Transverse colon (tissue), 4 donors: ENCODE measurements at regions not wholly inside any gene's neighbourhood (a gene's known extent, or its start where the extent isn't known, plus 50 kb on each side); places are given as distances from the start of the nearest gene placed in this dataset.
"Not testable (repeated sequence)": the region's sequence is repeated elsewhere in the genome, so short reads cannot be mapped to it uniquely, and the experiment has no call there.

Experiments used
- DNase-seq: peaks from one replicate; pipeline ENCODE4 v3.0.0-alpha.2; 2019
- H3K27ac ChIP-seq, 4 donors: fragments of 200-600 bp; sonication (generic); 2 replicates each; pipeline ENCODE4 v1.5.1; 2016 to 2018; ENCODE audit warnings: inconsistent platforms in 4 of 4
- H3K27me3 ChIP-seq: fragments of 200-600 bp; sonication (generic); 2 replicates; pipeline ENCODE4 v1.5.1; 2017; ENCODE audit warnings: inconsistent platforms
- H3K36me3 ChIP-seq, 4 donors: fragments of 200-600 bp; sonication (generic); 2 replicates each; pipeline ENCODE4 v1.5.1; 2017 to 2019; ENCODE audit warnings: inconsistent platforms in 4 of 4
- H3K4me1 ChIP-seq, 4 donors: fragments of 200-600 bp; sonication (generic); 2 replicates each; pipeline ENCODE4 v1.5.1; 2017 to 2020; ENCODE audit warnings: inconsistent platforms in 4 of 4
- H3K4me3 ChIP-seq, 4 donors: fragments of 200-600 bp; sonication (generic); 1 replicate in 1 of 4; 2 replicates in 3 of 4; pipeline versions ENCODE4 v1.5.1 to v1.6.1; 2017 to 2019; ENCODE audit warnings: inconsistent platforms in 4 of 4
- H3K9me3 ChIP-seq, 2 donors: fragments of 200-600 bp; sonication (generic); 2 replicates each; pipeline ENCODE4 v1.5.1; 2017 to 2019; ENCODE audit warnings: inconsistent platforms in 2 of 2
- POLR2A ChIP-seq: fragments of 450-650 bp; IDR thresholded peaks from one replicate; pipeline ENCODE4 v1.6.1; 2016; ENCODE audit warnings: antibody characterized with exemption, mild to moderate bottlenecking, moderate library complexity
- POLR2AphosphoS5 ChIP-seq, 3 donors: sonication (generic); formaldehyde crosslinking; IDR thresholded peaks; one replicate each; pipeline ENCODE4 v1.6.1; 2016; ENCODE audit warnings: antibody characterized with exemption in 3 of 3
- WGBS, 2 donors: methylation state at CpG; one replicate each; pipeline ENCODE4 v1.1.5; 2018; ENCODE audit warnings: low coverage in 1 of 2; 5-methylcytosine and 5-hydroxymethylcytosine counted together
- in situ Hi-C, 4 donors: fragments of 200-750 bp; cut with MboI; loops; one replicate each; pipeline versions ENCODE4 v1.15.0 to v1.15.1; 2017; ENCODE audit warnings: low sequenced_read_pairs in 3 of 4, low pct_ligation_motif_present in 1 of 4, low pct_unique_long_range_greater_than_20kb in 1 of 4
- intact Hi-C: fragments of 100-400 bp; cut with DNase I; formaldehyde crosslinking; loops from one replicate; pipeline ENCODE4 v1.15.1; 2023; ENCODE audit warnings: low total_unique reads

GRCh38 chr2:89537862-89538261 is 846.4 kb downstream of the RPIA start:
- intact Hi-C loops, H3K9me3 ChIP-seq, in situ Hi-C loops, H3K27ac ChIP-seq, H3K36me3 ChIP-seq, DNase-seq, H3K4me1 ChIP-seq, H3K27me3 ChIP-seq, H3K4me3 ChIP-seq: not testable (repeated sequence)
- WGBS, 2 donors: no CpG with 5 or more reads among the region's 14 CpGs

GRCh38 chr2:89544110-89544509 is 852.6 kb downstream of the RPIA start:
- H3K4me3 ChIP-seq, intact Hi-C loops, H3K27ac ChIP-seq, H3K9me3 ChIP-seq, H3K4me1 ChIP-seq, DNase-seq, in situ Hi-C loops, H3K36me3 ChIP-seq, H3K27me3 ChIP-seq: not testable (repeated sequence)
- 90% methylated on average over 5 of the region's 8 CpGs; no CpG with 5 or more reads in 1 of the 2 donors for WGBS, 2 donors

DNA sequence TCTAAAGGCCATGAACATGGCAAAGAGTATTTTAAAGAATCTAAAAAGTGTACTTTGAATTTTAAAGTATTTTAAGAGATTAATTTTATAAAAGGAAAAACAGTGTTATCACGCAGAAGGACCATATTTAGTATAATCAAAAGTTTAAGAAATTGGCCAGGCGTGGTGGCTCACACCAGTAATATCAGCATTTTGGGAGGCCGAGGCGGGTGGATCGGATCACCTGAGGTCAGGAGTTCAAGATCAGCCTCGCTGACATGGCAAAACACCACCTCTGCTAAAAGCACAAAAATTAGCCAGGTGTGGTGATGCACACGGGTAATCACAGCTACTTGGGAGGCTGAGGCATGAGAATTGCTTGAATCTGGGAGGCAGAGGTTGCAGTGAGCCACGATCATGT is 887.7 kb downstream of the RPIA start:
- H3K27ac ChIP-seq, H3K9me3 ChIP-seq, H3K36me3 ChIP-seq, H3K4me1 ChIP-seq, in situ Hi-C loops, DNase-seq, intact Hi-C loops, H3K4me3 ChIP-seq, H3K27me3 ChIP-seq: not testable (repeated sequence)
- 83% methylated on average over 5 of the region's 8 CpGs; no CpG with 5 or more reads in 1 of the 2 donors for WGBS, 2 donors

GRCh38 chr2:89582816-89583215 is 891.3 kb downstream of the RPIA start:
- intact Hi-C loops, H3K4me3 ChIP-seq, H3K27ac ChIP-seq, H3K4me1 ChIP-seq, H3K9me3 ChIP-seq, H3K36me3 ChIP-seq, in situ Hi-C loops, H3K27me3 ChIP-seq, DNase-seq: not testable (repeated sequence)
- no CpG with 5 or more reads among the region's 17 CpGs for WGBS, 2 donors

DNA sequence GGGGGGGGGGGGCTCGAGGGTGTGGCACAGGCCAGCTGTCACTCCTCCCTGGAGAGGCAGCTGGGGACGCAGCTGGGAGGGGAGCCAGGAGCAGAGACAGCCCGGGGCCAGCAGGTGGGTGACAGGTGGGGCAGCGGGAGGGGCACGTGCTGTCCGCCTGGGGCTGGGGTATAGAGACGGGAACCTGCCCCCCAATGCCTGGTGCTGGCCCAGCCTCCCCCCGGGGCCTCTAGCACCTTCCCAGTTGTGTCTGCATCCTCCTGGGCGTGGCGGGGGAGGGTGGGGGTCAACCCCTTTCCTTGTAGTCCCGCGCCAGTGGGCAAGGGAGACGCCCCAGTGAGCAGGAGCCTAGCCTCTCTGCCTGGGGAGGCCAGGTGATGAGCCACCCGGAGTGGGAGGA is 892.6 kb downstream of the RPIA start:
- H3K4me3 ChIP-seq, H3K9me3 ChIP-seq, intact Hi-C loops, H3K4me1 ChIP-seq, H3K27me3 ChIP-seq, in situ Hi-C loops, H3K36me3 ChIP-seq, H3K27ac ChIP-seq, DNase-seq: not testable (repeated sequence)
- 55% methylated on average over 2 of the region's 14 CpGs; no CpG with 5 or more reads in 1 of the 2 donors for WGBS, 2 donors

- H3K27me3 ChIP-seq, in situ Hi-C loops, intact Hi-C loops, H3K9me3 ChIP-seq, H3K36me3 ChIP-seq, H3K4me1 ChIP-seq, DNase-seq: not testable (repeated sequence)
- WGBS, 2 donors: 65% methylated on average over 2 of the region's 21 CpGs; no CpG with 5 or more reads in 1 of the 2 donors
- Histone ChIP-seq H3K4me3 (peak overlapping the region in 3 of 4 donors; percentile 22 to 50 (median 43)), H3K27ac (peak overlapping the region in 3 of 4 donors; percentile 29 to 64 (median 52))
These were observed 893.5 kb downstream of the RPIA start for GRCh38 chr2:89584868-89585557.

DNA sequence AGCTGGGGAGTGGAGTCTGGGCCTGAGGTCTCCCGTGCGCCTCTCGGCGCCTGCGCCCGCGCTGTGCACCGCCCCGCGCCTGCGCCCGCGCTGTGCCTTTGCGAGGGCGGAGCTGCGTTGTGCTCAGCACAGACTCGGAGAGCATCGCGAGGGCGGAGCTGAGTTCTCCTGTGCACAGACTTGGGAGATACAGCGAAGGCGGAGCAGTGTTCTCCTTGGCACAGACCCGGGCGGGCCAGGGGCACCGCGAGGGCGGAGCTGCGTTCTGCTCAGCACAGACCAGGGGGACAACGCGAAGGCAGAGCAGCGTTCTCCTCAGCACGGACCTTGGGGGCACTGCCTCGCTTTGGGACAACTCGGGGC is 894.1 kb downstream of the RPIA start:
- H3K4me3 ChIP-seq: peak overlapping the region in 3 of 4 donors; percentile 22 to 50 (median 43)
- DNase-seq, in situ Hi-C loops, H3K36me3 ChIP-seq, H3K9me3 ChIP-seq, H3K27me3 ChIP-seq, H3K4me1 ChIP-seq, intact Hi-C loops: not testable (repeated sequence)
- peak in 1 of 3 donors; percentile 47 for TF ChIP-seq POLR2AphosphoS5 (IDR thresholded peaks at IDR 0.05)
- TF ChIP-seq POLR2A: peak; percentile 50
- peak overlapping the region in 1 of 4 donors; percentile 64 for H3K27ac ChIP-seq
- 53% methylated on average over 16 of the region's 34 CpGs; no CpG with 5 or more reads in 1 of the 2 donors for WGBS, 2 donors

GRCh38 chr2:89599843-89600242 is 908.4 kb downstream of the RPIA start:
- H3K36me3 ChIP-seq, H3K4me3 ChIP-seq, in situ Hi-C loops, H3K4me1 ChIP-seq, intact Hi-C loops, H3K27me3 ChIP-seq, DNase-seq, H3K27ac ChIP-seq, H3K9me3 ChIP-seq: not testable (repeated sequence)
- WGBS, 2 donors: 84 to 97% methylated on average over 3 of the region's 4 CpGs

- 66% methylated on average over 2 of the region's 2 CpGs; no CpG with 5 or more reads in 1 of the 2 donors for WGBS, 2 donors
- H3K9me3 ChIP-seq, DNase-seq, H3K4me1 ChIP-seq, H3K27ac ChIP-seq, intact Hi-C loops, H3K36me3 ChIP-seq, H3K4me3 ChIP-seq, in situ Hi-C loops: not testable (repeated sequence)
- H3K27me3 ChIP-seq: peaks cover 18% of the 10 kb centered on the region
These were observed 915.0 kb downstream of the RPIA start for GRCh38 chr2:89606514-89606913.

- H3K4me1 ChIP-seq, H3K4me3 ChIP-seq, in situ Hi-C loops, intact Hi-C loops, H3K36me3 ChIP-seq, H3K27ac ChIP-seq, DNase-seq, H3K9me3 ChIP-seq: not testable (repeated sequence)
- peaks cover 33% of the 10 kb centered on the region for H3K27me3 ChIP-seq
- WGBS, 2 donors: 87 to 92% methylated on average over 3 to 33 of the region's 33 CpGs
These were observed 918.9 kb downstream of the RPIA start for GRCh38 chr2:89610207-89610926.
